ENCODE measurements at regions not wholly inside any gene's neighbourhood (a gene's known extent, or its start where the extent isn't known, plus 50 kb on each side); places are given as distances from the start of the nearest gene placed in this dataset.

DNA sequence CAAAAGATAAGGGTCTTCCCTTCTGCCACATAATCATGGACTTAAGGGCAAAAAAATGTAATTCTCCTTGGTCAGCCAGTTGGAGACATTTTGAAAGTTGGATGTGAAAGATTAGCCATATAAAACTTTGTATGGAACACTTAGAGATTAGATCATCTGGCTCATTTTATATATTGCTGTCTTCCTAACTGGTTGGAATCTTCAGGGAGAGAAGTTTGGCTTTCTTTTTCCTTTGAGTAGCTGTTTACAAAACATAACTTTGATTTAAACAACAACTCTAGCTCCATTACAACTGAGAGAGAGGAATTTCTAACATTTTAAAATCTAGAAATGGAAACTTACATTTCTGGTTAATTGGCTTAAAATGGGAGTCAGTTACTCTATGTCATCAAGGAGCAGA lies 132.7 kb downstream of the RDH14 start:
- no peak overlapping the region for H3K4me3 ChIP-seq (ENCODE audit: low read depth, low read length)
- H3K79me2 ChIP-seq (ENCODE audit: control insufficient read depth, insufficient read depth, low read length, unreplicated experiment), result no peaks in the 10 kb centered on the region
- peaks cover 8% of the 10 kb centered on the region for H3K4me1 ChIP-seq (ENCODE audit: control insufficient read depth, insufficient read depth, low read length, unreplicated experiment)
- H2AFZ ChIP-seq (ENCODE audit: low read length, unreplicated experiment), result no peak overlapping the region
- H3K27me3 ChIP-seq (ENCODE audit: insufficient read depth, low read length), result no peaks in the 10 kb centered on the region
- no peaks in the 10 kb centered on the region for H3K36me3 ChIP-seq (ENCODE audit: insufficient read depth, low read length)
- no peak overlapping the region for H3K27ac ChIP-seq (ENCODE audit: low read depth, low read length)

DNA sequence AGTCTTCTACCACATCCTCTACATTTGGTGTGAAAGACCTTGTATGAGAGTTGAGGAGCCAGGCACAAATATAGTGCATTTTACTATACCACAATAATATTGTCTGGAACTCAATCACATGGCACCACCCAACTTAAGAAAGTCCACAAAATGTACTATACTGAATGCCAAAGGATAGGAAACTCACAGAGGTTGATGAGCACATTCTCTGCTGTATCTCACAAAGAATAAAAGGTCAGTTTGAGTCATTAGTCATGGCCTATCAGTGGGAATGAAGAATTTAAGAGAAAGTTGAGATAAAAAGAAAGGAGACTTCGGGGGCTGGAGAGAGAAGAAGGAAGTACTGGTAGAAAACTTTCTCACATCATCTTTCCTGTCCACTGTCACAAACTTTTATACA lies 134.3 kb downstream of the RDH14 start:
- Histone ChIP-seq H3K36me3 (ENCODE audit: insufficient read depth, low read length) (no peaks in the 10 kb centered on the region), H3K4me3 (ENCODE audit: low read depth, low read length) (no peak overlapping the region), H3K4me1 (ENCODE audit: control insufficient read depth, insufficient read depth, low read length, unreplicated experiment) (peaks cover 8% of the 10 kb centered on the region), H3K27ac (ENCODE audit: low read depth, low read length) (no peak overlapping the region), H3K27me3 (ENCODE audit: insufficient read depth, low read length) (no peaks in the 10 kb centered on the region), H2AFZ (ENCODE audit: low read length, unreplicated experiment) (no peak overlapping the region), H3K79me2 (ENCODE audit: control insufficient read depth, insufficient read depth, low read length, unreplicated experiment) (no peaks in the 10 kb centered on the region)

DNA sequence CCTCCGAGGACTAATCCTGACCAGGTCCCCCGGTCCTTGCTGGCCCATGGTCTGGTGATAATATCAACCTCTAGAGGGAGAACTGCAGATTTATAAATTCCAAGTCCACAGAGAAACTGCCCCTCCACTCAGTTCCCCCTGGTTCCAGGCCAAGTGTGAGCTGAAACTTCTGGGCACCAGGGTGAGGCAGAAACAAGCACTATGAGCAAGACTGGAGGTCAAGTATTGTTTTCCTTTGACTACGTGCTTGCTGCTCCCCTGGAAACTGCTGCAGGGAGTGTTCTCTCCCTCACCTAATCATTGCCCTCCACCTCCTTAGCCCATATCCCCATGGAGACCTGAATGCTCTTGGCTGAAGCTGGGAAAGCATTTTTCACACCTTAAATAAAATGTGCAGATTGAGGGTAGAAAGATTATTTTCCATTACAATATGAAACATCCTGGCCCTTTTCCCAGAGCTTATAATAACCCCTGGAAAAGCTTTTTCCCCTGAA lies 135.2 kb downstream of the RDH14 start:
- Histone ChIP-seq H3K27ac (ENCODE audit: low read depth, low read length) (no peak overlapping the region), H2AFZ (ENCODE audit: low read length, unreplicated experiment) (no peak overlapping the region), H3K4me3 (ENCODE audit: low read depth, low read length) (no peak overlapping the region), H3K4me1 (ENCODE audit: control insufficient read depth, insufficient read depth, low read length, unreplicated experiment) (peaks cover 8% of the 10 kb centered on the region), H3K36me3 (ENCODE audit: insufficient read depth, low read length) (no peaks in the 10 kb centered on the region), H3K27me3 (ENCODE audit: insufficient read depth, low read length) (no peaks in the 10 kb centered on the region), H3K79me2 (ENCODE audit: control insufficient read depth, insufficient read depth, low read length, unreplicated experiment) (no peaks in the 10 kb centered on the region)

DNA sequence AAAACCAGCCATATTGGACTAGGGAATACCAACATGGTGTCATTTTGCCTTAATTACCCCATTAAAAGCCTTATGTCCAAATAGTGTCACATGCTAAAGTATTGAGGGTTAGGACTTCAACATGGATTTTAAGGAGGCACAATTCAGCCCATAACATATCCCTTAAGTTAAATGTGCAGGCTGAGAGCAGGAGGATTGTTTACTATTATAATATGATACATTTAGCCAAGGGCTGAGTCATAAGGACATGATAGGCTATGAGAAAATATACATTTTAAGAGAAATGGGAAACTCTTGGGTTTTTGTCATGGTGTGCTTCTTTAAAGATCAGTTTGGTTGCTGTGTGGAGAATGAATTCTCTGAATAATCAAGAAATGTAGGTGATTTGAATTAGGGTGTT lies 136.8 kb downstream of the RDH14 start:
- Histone ChIP-seq H3K4me3 (ENCODE audit: low read depth, low read length) (no peak overlapping the region), H3K27me3 (ENCODE audit: insufficient read depth, low read length) (no peaks in the 10 kb centered on the region), H2AFZ (ENCODE audit: low read length, unreplicated experiment) (no peak overlapping the region), H3K27ac (ENCODE audit: low read depth, low read length) (no peak overlapping the region), H3K79me2 (ENCODE audit: control insufficient read depth, insufficient read depth, low read length, unreplicated experiment) (no peaks in the 10 kb centered on the region), H3K4me1 (ENCODE audit: control insufficient read depth, insufficient read depth, low read length, unreplicated experiment) (peaks cover 8% of the 10 kb centered on the region), H3K36me3 (ENCODE audit: insufficient read depth, low read length) (no peaks in the 10 kb centered on the region)

DNA sequence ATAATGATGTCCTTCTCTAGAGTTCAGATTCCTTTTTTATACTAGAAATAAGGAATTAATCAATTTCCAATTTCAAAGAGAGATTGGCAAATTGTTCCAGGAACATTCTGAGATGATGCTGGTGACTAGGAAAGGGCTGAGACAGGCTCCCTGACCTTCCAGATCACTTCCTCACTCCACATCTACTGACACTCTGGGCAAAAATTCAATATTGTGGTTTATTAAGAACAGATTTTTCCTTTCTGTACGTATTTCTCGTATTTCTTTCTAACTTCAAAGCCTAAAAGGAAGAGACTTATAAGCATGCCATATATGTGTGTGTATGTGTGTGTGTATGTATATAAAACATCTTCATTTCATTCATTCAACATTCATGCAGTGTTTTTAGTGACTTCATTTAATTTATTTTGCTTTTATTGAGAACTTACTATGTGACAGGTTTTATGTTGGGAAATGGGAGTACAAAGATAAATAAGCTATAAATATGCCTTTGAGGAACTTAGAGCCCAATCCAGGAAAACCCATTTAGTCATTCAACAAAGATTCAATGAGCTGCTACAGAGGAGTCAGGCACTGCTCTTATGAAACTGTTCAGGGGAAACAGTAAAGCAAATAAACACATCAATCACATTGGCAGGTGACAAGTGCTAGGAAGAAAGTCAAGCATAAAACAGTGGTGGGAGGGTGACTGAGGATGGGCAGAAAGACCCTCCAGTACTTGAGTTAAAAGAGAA lies 137.9 kb downstream of the RDH14 start:
- Histone ChIP-seq H3K36me3 (ENCODE audit: insufficient read depth, low read length) (no peaks in the 10 kb centered on the region), H2AFZ (ENCODE audit: low read length, unreplicated experiment) (no peak overlapping the region), H3K4me3 (ENCODE audit: low read depth, low read length) (no peak overlapping the region), H3K4me1 (ENCODE audit: control insufficient read depth, insufficient read depth, low read length, unreplicated experiment) (peaks cover 8% of the 10 kb centered on the region), H3K79me2 (ENCODE audit: control insufficient read depth, insufficient read depth, low read length, unreplicated experiment) (no peaks in the 10 kb centered on the region), H3K27ac (ENCODE audit: low read depth, low read length) (no peak overlapping the region), H3K27me3 (ENCODE audit: insufficient read depth, low read length) (no peaks in the 10 kb centered on the region)

DNA sequence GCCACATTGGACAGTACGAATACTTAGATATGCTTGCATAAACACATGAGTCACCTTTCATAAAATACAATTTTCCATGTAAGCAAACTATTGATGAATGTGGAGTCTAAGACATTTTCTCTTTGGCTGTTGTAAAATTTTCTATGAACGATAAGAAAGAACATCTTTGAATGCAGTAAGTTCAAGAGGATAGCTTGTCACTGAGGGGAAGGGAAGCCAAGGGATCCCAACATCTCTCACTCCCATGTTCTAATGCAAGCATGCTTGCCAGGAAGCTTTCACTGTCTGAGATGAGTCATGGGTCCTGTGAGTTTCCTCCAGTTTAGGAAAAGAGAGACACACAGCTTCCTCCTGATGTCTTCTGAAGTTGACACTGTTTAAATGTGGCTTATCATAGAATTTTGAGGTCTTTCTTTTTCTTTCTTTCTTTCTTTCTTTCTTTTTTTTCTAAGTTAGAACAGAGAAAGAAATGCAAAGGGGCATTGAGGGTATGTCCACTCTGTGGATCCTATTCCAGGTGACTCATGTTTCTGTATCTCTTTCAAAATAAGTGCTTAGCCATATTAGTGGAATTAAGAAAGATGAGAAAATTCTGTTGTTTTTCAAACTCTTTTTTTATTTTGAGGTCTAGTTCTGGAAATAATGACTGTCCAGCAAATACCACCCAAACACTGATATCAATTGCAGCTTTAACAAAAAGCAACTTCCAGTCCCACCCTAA lies 146.6 kb downstream of the RDH14 start:
- H3K4me1 ChIP-seq (ENCODE audit: control insufficient read depth, insufficient read depth, low read length, unreplicated experiment), result peaks cover 28% of the 10 kb centered on the region
- peak overlapping the region; percentile 55 for H2AFZ ChIP-seq (ENCODE audit: low read length, unreplicated experiment)
- peak overlapping the region; percentile 63 for H3K4me3 ChIP-seq (ENCODE audit: low read depth, low read length)
- H3K27me3 ChIP-seq (ENCODE audit: insufficient read depth, low read length), result no peaks in the 10 kb centered on the region
- H3K27ac ChIP-seq (ENCODE audit: low read depth, low read length), result peak overlapping the region; percentile 95
- no peaks in the 10 kb centered on the region for H3K79me2 ChIP-seq (ENCODE audit: control insufficient read depth, insufficient read depth, low read length, unreplicated experiment)
- no peaks in the 10 kb centered on the region for H3K36me3 ChIP-seq (ENCODE audit: insufficient read depth, low read length)

DNA sequence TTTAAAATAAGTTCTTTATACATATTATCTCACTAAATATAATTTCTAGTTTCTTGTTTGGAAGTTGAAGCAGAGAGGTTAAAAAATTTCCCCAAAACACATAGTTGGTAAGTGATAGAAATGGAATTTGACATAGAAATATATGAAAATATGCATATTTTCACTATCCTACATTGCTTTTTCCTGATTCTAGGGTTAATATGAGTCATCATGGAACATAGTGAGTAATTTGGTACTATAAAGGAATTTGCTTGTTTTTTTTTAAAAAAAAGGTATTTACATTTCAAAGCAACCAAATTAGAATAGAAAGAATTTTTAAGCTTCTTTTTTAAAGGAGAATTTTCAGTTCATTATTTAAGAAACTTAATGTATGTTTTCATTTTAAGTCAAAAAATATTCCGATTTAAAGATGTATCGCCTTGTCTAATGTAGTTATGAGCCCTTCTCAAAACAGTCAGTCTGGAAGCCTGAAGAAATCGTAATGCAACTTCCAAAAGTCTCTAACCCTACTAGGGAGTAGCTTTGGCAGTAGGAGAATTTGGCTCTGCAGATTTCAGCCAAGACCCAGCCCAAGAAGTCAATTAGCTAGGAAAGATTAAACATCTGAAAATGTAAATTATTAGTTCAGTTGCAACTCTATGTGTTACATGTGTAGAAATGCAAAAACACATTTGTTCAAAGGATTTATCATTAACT lies 147.3 kb downstream of the RDH14 start:
- Histone ChIP-seq H3K4me1 (ENCODE audit: control insufficient read depth, insufficient read depth, low read length, unreplicated experiment) (peaks cover 28% of the 10 kb centered on the region), H2AFZ (ENCODE audit: low read length, unreplicated experiment) (peak overlapping the region; percentile 55), H3K36me3 (ENCODE audit: insufficient read depth, low read length) (no peaks in the 10 kb centered on the region), H3K27me3 (ENCODE audit: insufficient read depth, low read length) (no peaks in the 10 kb centered on the region), H3K27ac (ENCODE audit: low read depth, low read length) (peak overlapping the region; percentile 95), H3K79me2 (ENCODE audit: control insufficient read depth, insufficient read depth, low read length, unreplicated experiment) (no peaks in the 10 kb centered on the region), H3K4me3 (ENCODE audit: low read depth, low read length) (peak overlapping the region; percentile 63)

DNA sequence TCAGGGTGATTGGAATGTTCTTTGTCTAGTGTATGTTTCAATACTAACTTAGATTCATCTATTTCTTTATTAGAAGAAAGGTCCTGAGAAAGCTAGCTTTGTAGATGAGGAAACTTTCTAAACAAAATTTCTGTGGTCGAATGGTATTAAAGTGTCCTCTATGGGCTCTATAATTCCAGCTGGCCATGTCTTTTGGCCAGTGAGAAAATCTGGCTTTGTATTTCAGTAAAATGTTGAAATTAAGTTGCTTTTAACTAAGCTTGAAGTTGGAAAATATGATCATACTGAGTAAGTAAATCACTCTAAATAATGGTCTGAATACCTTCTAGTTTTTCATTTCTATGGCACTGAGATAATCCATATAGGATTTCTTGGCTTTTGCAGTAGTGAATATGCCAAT lies 148.8 kb downstream of the RDH14 start:
- Histone ChIP-seq H2AFZ (ENCODE audit: low read length, unreplicated experiment) (peak overlapping the region; percentile 65), H3K36me3 (ENCODE audit: insufficient read depth, low read length) (no peaks in the 10 kb centered on the region), H3K27me3 (ENCODE audit: insufficient read depth, low read length) (no peaks in the 10 kb centered on the region), H3K27ac (ENCODE audit: low read depth, low read length) (no peak overlapping the region), H3K4me3 (ENCODE audit: low read depth, low read length) (no peak overlapping the region), H3K4me1 (ENCODE audit: control insufficient read depth, insufficient read depth, low read length, unreplicated experiment) (peaks cover 28% of the 10 kb centered on the region), H3K79me2 (ENCODE audit: control insufficient read depth, insufficient read depth, low read length, unreplicated experiment) (no peaks in the 10 kb centered on the region)

DNA sequence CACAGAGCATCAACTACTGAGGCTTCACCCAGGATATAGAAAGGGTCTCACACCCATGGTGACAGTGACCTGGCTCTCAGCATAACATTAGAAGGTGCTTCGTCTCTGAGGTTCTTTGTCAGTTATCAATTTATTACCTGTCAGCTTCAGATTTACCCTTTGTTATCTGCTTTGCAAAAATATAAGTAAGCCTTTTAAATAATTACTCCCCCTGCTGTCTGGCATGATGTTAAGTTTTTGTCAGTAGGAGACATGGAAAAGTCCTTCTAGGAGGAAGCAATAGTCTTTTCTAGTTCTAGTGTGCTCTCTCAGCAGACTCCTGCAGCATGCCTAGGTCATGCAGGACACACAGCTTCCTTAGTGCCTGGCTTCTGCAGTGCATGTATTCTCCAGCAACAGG lies 149.9 kb downstream of the RDH14 start:
- Histone ChIP-seq H3K36me3 (ENCODE audit: insufficient read depth, low read length) (no peaks in the 10 kb centered on the region), H3K79me2 (ENCODE audit: control insufficient read depth, insufficient read depth, low read length, unreplicated experiment) (no peaks in the 10 kb centered on the region), H3K4me1 (ENCODE audit: control insufficient read depth, insufficient read depth, low read length, unreplicated experiment) (peaks cover 28% of the 10 kb centered on the region), H3K27ac (ENCODE audit: low read depth, low read length) (no peak overlapping the region), H2AFZ (ENCODE audit: low read length, unreplicated experiment) (no peak overlapping the region), H3K4me3 (ENCODE audit: low read depth, low read length) (no peak overlapping the region), H3K27me3 (ENCODE audit: insufficient read depth, low read length) (no peaks in the 10 kb centered on the region)

DNA sequence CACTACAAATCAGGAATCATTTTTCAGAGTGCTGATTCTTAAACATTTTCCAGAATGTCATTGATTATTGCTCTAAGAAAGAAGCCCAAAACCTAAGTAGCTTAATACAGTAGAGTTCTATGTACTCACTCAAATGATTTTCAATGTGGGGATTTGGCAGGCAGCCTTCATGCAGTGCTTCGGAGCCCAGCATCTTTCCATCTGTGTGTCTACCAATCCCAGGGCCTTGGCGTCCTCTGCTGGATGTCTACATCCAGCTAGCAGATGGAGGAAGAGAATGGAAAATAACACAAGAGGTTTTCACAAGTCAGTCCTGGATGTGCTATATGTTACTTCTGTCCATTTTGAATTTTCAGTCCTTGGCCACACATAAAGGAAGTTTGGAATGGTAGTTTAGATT lies 151.8 kb downstream of the RDH14 start:
- no peak overlapping the region for H3K27ac ChIP-seq (ENCODE audit: low read depth, low read length)
- no peaks in the 10 kb centered on the region for H3K36me3 ChIP-seq (ENCODE audit: insufficient read depth, low read length)
- H3K4me3 ChIP-seq (ENCODE audit: low read depth, low read length), result no peak overlapping the region
- no peak overlapping the region for H2AFZ ChIP-seq (ENCODE audit: low read length, unreplicated experiment)
- H3K79me2 ChIP-seq (ENCODE audit: control insufficient read depth, insufficient read depth, low read length, unreplicated experiment), result no peaks in the 10 kb centered on the region
- peaks cover 21% of the 10 kb centered on the region for H3K4me1 ChIP-seq (ENCODE audit: control insufficient read depth, insufficient read depth, low read length, unreplicated experiment)
- no peaks in the 10 kb centered on the region for H3K27me3 ChIP-seq (ENCODE audit: insufficient read depth, low read length)
